Fibroblast of lung (primary cell): ENCODE measurements at regions not wholly inside any gene's neighbourhood (a gene's known extent, or its start where the extent isn't known, plus 50 kb on each side); places are given as distances from the start of the nearest gene placed in this dataset.

Experiments
- DNase-seq, 2 donors: peaks; one replicate each; pipeline versions ENCODE4 v3.0.0 to v3.0.0-alpha.2; 2010; ENCODE audit warnings: low read depth in 2 of 2
- H2AFZ ChIP-seq: 2 replicates; pipeline ENCODE4 v1.5.1; 2012; ENCODE audit warnings: low read length, control low read depth, inconsistent platforms
- H3K27ac ChIP-seq: 2 replicates; pipeline ENCODE4 v1.5.1; 2011; ENCODE audit warnings: low read length, control low read depth; ENCODE audit not compliant: insufficient read depth
- H3K27me3 ChIP-seq: 2 replicates; pipeline ENCODE4 v1.5.1; 2011; ENCODE audit warnings: mild to moderate bottlenecking, low read length; ENCODE audit not compliant: control insufficient read depth, insufficient read depth
- H3K36me3 ChIP-seq: 2 replicates; pipeline ENCODE4 v1.5.1; 2011; ENCODE audit warnings: low read length; ENCODE audit not compliant: control insufficient read depth, insufficient read depth
- H3K4me1 ChIP-seq: 2 replicates; pipeline ENCODE4 v1.5.1; 2011; ENCODE audit warnings: low read length; ENCODE audit not compliant: control insufficient read depth, insufficient read depth; ENCODE audit errors: extremely low read depth
- H3K4me2 ChIP-seq: 2 replicates; pipeline ENCODE4 v1.5.1; 2011; ENCODE audit warnings: low read length, control low read depth; ENCODE audit not compliant: insufficient read depth; ENCODE audit errors: extremely low read depth
- H3K4me3 ChIP-seq, 4 experiments: fragments of 200-600 bp in 1 of 4; sonication (generic) in 1 of 4; replicated peaks in 1 of 4; 2 replicates each; pipeline ENCODE4 v1.5.1; 2011 to 2016; ENCODE audit warnings: low read length in 4 of 4, low read depth in 3 of 4, mild to moderate bottlenecking in 3 of 4, control low read depth in 2 of 4, inconsistent platforms in 1 of 4, mixed read lengths in 1 of 4; ENCODE audit not compliant: insufficient read depth in 1 of 4; ENCODE audit errors: control extremely low read depth in 1 of 4
- H3K79me2 ChIP-seq: 2 replicates; pipeline ENCODE4 v1.5.1; 2012; ENCODE audit warnings: mild to moderate bottlenecking, low read length, inconsistent platforms; ENCODE audit not compliant: control insufficient read depth, insufficient read depth
- H3K9ac ChIP-seq: 2 replicates; pipeline ENCODE4 v1.5.1; 2011; ENCODE audit warnings: mild to moderate bottlenecking, low read length, control low read depth; ENCODE audit not compliant: insufficient read depth
- H3K9me3 ChIP-seq: 2 replicates; pipeline ENCODE4 v1.5.1; 2012; ENCODE audit warnings: low read depth, low read length; ENCODE audit not compliant: control insufficient read depth, insufficient read depth
- H4K20me1 ChIP-seq: 2 replicates; pipeline ENCODE4 v1.5.1; 2011; ENCODE audit warnings: low read length; ENCODE audit not compliant: control insufficient read depth, insufficient read depth; ENCODE audit errors: extremely low read depth
- EZH2 ChIP-seq: IDR thresholded peaks from 2 replicates; pipeline ENCODE4 v1.5.1; 2012; ENCODE audit warnings: low read length, control low read depth, mild to moderate bottlenecking; ENCODE audit errors: missing control alignments
- TF ChIP-seq, protein P1 (sequence below), 2 donors: IDR thresholded peaks in 1 of 2; conservative IDR thresholded peaks in 1 of 2; 1 replicate in 1 of 2; 2 replicates in 1 of 2; pipeline ENCODE4 v1.5.1; 2011 to 2012; ENCODE audit warnings: low read length in 2 of 2, control low read depth in 1 of 2, inconsistent platforms in 1 of 2, low read depth in 1 of 2, mild to moderate bottlenecking in 1 of 2

- Histone ChIP-seq H4K20me1 (no peaks in the 10 kb centered on the region), H2AFZ (no peak overlapping the region), H3K9ac (no peak overlapping the region), H3K79me2 (no peaks in the 10 kb centered on the region), H3K4me2 (no peak overlapping the region), H3K36me3 (no peaks in the 10 kb centered on the region), H3K4me1 (no peaks in the 10 kb centered on the region), H3K9me3 (no peaks in the 10 kb centered on the region), H3K27me3 (no peaks in the 10 kb centered on the region), H3K4me3 (no peak overlapping the region), H3K27ac (no peak overlapping the region)
- TF ChIP-seq, protein P1, sequence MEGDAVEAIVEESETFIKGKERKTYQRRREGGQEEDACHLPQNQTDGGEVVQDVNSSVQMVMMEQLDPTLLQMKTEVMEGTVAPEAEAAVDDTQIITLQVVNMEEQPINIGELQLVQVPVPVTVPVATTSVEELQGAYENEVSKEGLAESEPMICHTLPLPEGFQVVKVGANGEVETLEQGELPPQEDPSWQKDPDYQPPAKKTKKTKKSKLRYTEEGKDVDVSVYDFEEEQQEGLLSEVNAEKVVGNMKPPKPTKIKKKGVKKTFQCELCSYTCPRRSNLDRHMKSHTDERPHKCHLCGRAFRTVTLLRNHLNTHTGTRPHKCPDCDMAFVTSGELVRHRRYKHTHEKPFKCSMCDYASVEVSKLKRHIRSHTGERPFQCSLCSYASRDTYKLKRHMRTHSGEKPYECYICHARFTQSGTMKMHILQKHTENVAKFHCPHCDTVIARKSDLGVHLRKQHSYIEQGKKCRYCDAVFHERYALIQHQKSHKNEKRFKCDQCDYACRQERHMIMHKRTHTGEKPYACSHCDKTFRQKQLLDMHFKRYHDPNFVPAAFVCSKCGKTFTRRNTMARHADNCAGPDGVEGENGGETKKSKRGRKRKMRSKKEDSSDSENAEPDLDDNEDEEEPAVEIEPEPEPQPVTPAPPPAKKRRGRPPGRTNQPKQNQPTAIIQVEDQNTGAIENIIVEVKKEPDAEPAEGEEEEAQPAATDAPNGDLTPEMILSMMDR (conservative IDR thresholded peaks at IDR 0.05 in 1 of 2, IDR thresholded peaks at IDR 0.05 in 1 of 2; ENCODE audit: low read depth in 1 of 2, low read length in 2 of 2) = no peak
- TF ChIP-seq EZH2 = no peak
- DNase-seq = no peak
Measured at GRCh38 chr5:160925281-160925680, 73.3 kb upstream of the ATP10B start.

GRCh38 chr5:160923936-160924710 is 72.1 kb upstream of the ATP10B start:
- H3K36me3 ChIP-seq = no peaks in the 10 kb centered on the region
- H3K4me1 ChIP-seq = no peaks in the 10 kb centered on the region
- H3K4me3 ChIP-seq = no peak overlapping the region
- H4K20me1 ChIP-seq = no peaks in the 10 kb centered on the region
- no peaks in the 10 kb centered on the region for H3K79me2 ChIP-seq
- no peaks in the 10 kb centered on the region for H3K27me3 ChIP-seq
- H3K9ac ChIP-seq = no peak overlapping the region
- no peak overlapping the region for H2AFZ ChIP-seq
- no peak for TF ChIP-seq EZH2
- TF ChIP-seq, protein P1 (conservative IDR thresholded peaks at IDR 0.05 in 1 of 2, IDR thresholded peaks at IDR 0.05 in 1 of 2; ENCODE audit: low read depth in 1 of 2, low read length in 2 of 2) = no peak
- DNase-seq = no peak
- H3K9me3 ChIP-seq = no peaks in the 10 kb centered on the region
- H3K27ac ChIP-seq = no peak overlapping the region
- H3K4me2 ChIP-seq = no peak overlapping the region

DNA sequence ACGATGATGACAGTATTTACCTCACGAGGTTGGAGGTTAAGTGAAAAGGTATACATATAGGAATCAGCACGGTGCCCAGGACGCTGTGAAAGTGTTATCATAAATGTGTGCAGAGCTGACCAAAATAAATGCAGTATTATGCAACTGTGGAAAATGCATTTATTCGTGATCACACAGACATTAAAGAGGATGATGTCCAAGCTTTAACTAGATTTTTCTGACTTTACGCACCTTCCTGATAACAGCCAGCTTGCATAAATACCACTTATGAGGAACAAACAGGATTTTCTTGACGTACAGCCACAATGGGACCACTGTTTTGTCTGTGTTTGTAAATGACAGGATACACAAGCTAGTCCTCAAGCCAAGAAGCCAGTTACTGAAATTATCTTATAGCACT is 71.4 kb upstream of the ATP10B start:
- no peaks in the 10 kb centered on the region for H3K27me3 ChIP-seq
- no peaks in the 10 kb centered on the region for H3K36me3 ChIP-seq
- H3K4me2 ChIP-seq = no peak overlapping the region
- no peaks in the 10 kb centered on the region for H3K9me3 ChIP-seq
- no peak for DNase-seq
- no peak overlapping the region for H3K27ac ChIP-seq
- H4K20me1 ChIP-seq = no peaks in the 10 kb centered on the region
- no peak overlapping the region for H3K4me3 ChIP-seq
- H3K9ac ChIP-seq = no peak overlapping the region
- TF ChIP-seq, protein P1 (conservative IDR thresholded peaks at IDR 0.05 in 1 of 2, IDR thresholded peaks at IDR 0.05 in 1 of 2; ENCODE audit: low read depth in 1 of 2, low read length in 2 of 2) = no peak
- TF ChIP-seq EZH2 = no peak
- H2AFZ ChIP-seq = no peak overlapping the region
- no peaks in the 10 kb centered on the region for H3K79me2 ChIP-seq
- H3K4me1 ChIP-seq = no peaks in the 10 kb centered on the region
